IMR-90 (cell line): ENCODE measurements at regions not wholly inside any gene's neighbourhood (a gene's known extent, or its start where the extent isn't known, plus 50 kb on each side); places are given as distances from the start of the nearest gene placed in this dataset.

Experiments used
- ATAC-seq: fragments of 200-7000 bp; cut with Tn5 transposase; 2 replicates; pipeline ENCODE4 v1.9.1; 2020; ENCODE audit warnings: low read depth, mild to moderate bottlenecking, moderate library complexity
- BruUV-seq: library from RNA; stranded (reverse); fragments of 400-500 nt; replicated peaks from 2 replicates; lab custom pipeline; 2021; lab: Mats Ljungman, UMichigan
- CTCF ChIA-PET: fragments of 300-600 bp; formaldehyde crosslinking; extraction: SDS; loops from one replicate; lab custom pipeline; 2021; ENCODE audit warnings: antibody characterized with exemption; lab: Yijun Ruan, JAX
- POLR2A ChIA-PET: fragments of 300-600 bp; sonication (Branson Sonifier 250); formaldehyde crosslinking; loops from one replicate; lab custom pipeline; 2022; ENCODE audit warnings: antibody characterized with exemption; ENCODE audit not compliant: unreplicated experiment; lab: Charles Lee
- DNase-seq: peaks from one replicate; pipeline ENCODE4 v3.0.0; 2013
- H2AFZ ChIP-seq: replicated peaks from 2 replicates; pipeline ENCODE3; 2013; ENCODE audit warnings: low read length, mild to moderate bottlenecking; ENCODE audit not compliant: poor library complexity
- H2AK5ac ChIP-seq: 2 replicates; pipeline ENCODE4 v1.6.1; 2013; ENCODE audit warnings: low read depth, low read length, inconsistent platforms
- H2AK9ac ChIP-seq: replicated peaks from 2 replicates; pipeline ENCODE3; 2013; ENCODE audit warnings: mild to moderate bottlenecking, low read depth, low read length, moderate library complexity; ENCODE audit not compliant: poor library complexity
- H2BK120ac ChIP-seq: 2 replicates; pipeline ENCODE4 v1.6.1; 2013; ENCODE audit warnings: low read depth, low read length, inconsistent platforms
- H2BK15ac ChIP-seq: 3 replicates; pipeline ENCODE4 v1.6.1; 2013; ENCODE audit warnings: low read depth, low read length, inconsistent platforms
- H2BK20ac ChIP-seq: 2 replicates; pipeline ENCODE4 v1.6.1; 2013; ENCODE audit warnings: low read depth, mild to moderate bottlenecking, inconsistent platforms, low read length, moderate library complexity
- H2BK5ac ChIP-seq: 2 replicates; pipeline ENCODE4 v1.6.1; 2013; ENCODE audit warnings: mild to moderate bottlenecking, low read depth, low read length, inconsistent platforms; ENCODE audit not compliant: poor library complexity, severe bottlenecking
- H3K14ac ChIP-seq: replicated peaks from 2 replicates; pipeline ENCODE4 v1.6.1; 2013; ENCODE audit warnings: low read depth, low read length, inconsistent platforms
- H3K18ac ChIP-seq: 2 replicates; pipeline ENCODE4 v1.6.1; 2013; ENCODE audit warnings: low read depth, low read length, control low read depth
- H3K23ac ChIP-seq: 2 replicates; pipeline ENCODE4 v1.6.1; 2013; ENCODE audit warnings: low read depth, low read length, inconsistent platforms
- H3K27ac ChIP-seq: 2 replicates; pipeline ENCODE4 v1.5.1; 2013; ENCODE audit warnings: mild to moderate bottlenecking, control low read depth, low read length; ENCODE audit not compliant: insufficient read depth
- H3K27me3 ChIP-seq: 2 replicates; pipeline ENCODE4 v1.6.1; 2013; ENCODE audit warnings: low read length; ENCODE audit not compliant: control insufficient read depth, insufficient read depth
- H3K36me3 ChIP-seq: 2 replicates; pipeline ENCODE4 v1.6.1; 2013; ENCODE audit warnings: low read length, mixed read lengths; ENCODE audit not compliant: control insufficient read depth, insufficient read depth
- H3K4ac ChIP-seq: 2 replicates; pipeline ENCODE4 v1.6.1; 2013; ENCODE audit warnings: low read depth, low read length, inconsistent platforms
- H3K4me1 ChIP-seq: 2 replicates; pipeline ENCODE4 v1.6.1; 2013; ENCODE audit warnings: low read length, mixed read lengths; ENCODE audit not compliant: control insufficient read depth, insufficient read depth
- H3K4me2 ChIP-seq: 2 replicates; pipeline ENCODE4 v1.6.1; 2013; ENCODE audit warnings: low read depth, mild to moderate bottlenecking, control low read depth, low read length, moderate library complexity
- H3K4me3 ChIP-seq: 2 replicates; pipeline ENCODE4 v1.5.1; 2013; ENCODE audit warnings: low read depth, mild to moderate bottlenecking, control low read depth, low read length, moderate library complexity; ENCODE audit not compliant: insufficient read depth
- H3K56ac ChIP-seq: 2 replicates; pipeline ENCODE4 v1.6.1; 2013; ENCODE audit warnings: low read length, inconsistent platforms; ENCODE audit not compliant: insufficient read depth; ENCODE audit errors: extremely low read depth
- H3K79me1 ChIP-seq, 2 experiments: 2 replicates each; pipeline ENCODE4 v1.6.1; 2013; ENCODE audit warnings: low read length in 2 of 2, inconsistent platforms in 1 of 2, low read depth in 1 of 2
- H3K9ac ChIP-seq: 2 replicates; pipeline ENCODE4 v1.6.1; 2013; ENCODE audit warnings: low read depth, low read length, control low read depth
- H3K9me1 ChIP-seq: 2 replicates; pipeline ENCODE4 v1.6.1; 2013; ENCODE audit warnings: low read length, inconsistent platforms; ENCODE audit not compliant: insufficient read depth
- H3K9me3 ChIP-seq: 2 replicates; pipeline ENCODE4 v1.6.1; 2013; ENCODE audit warnings: low read length; ENCODE audit not compliant: control insufficient read depth, insufficient read depth
- H4K20me1 ChIP-seq: 2 replicates; pipeline ENCODE4 v1.6.1; 2013; ENCODE audit warnings: low read length, inconsistent platforms; ENCODE audit not compliant: insufficient read depth
- H4K5ac ChIP-seq: 2 replicates; pipeline ENCODE4 v1.6.1; 2013; ENCODE audit warnings: mild to moderate bottlenecking, low read depth, low read length, control low read depth
- H4K8ac ChIP-seq, 2 experiments: 2 replicates each; pipeline ENCODE4 v1.6.1; 2013; ENCODE audit warnings: low read depth in 2 of 2, low read length in 2 of 2, control low read depth in 1 of 2, inconsistent platforms in 1 of 2
- H4K91ac ChIP-seq: 2 replicates; pipeline ENCODE4 v1.6.1; 2013; ENCODE audit warnings: low read depth, low read length, inconsistent platforms; ENCODE audit not compliant: insufficient read depth
- BHLHE40 ChIP-seq: fragments of 150-350 bp; IDR thresholded peaks from 2 replicates; pipeline ENCODE4 v1.6.1; 2016; ENCODE audit warnings: mild to moderate bottlenecking, low read depth, low read length
- CEBPB ChIP-seq: IDR thresholded peaks from 2 replicates; pipeline ENCODE4 v1.6.1; 2012; ENCODE audit warnings: low read depth, low read length, improper control_type of control experiment
- CHD1 ChIP-seq: IDR thresholded peaks from 2 replicates; pipeline ENCODE4 v1.6.1; 2012; ENCODE audit warnings: low read depth, low read length, improper control_type of control experiment
- CTCF ChIP-seq: conservative IDR thresholded peaks from 2 replicates; pipeline ENCODE4 v1.5.1; 2012; ENCODE audit warnings: mild to moderate bottlenecking, low read depth, low read length, improper control_type of control experiment
- ELK1 ChIP-seq: fragments of 150-350 bp; IDR thresholded peaks from 2 replicates; pipeline ENCODE4 v1.6.1; 2016; ENCODE audit warnings: low read depth, mild to moderate bottlenecking, low read length, moderate library complexity, borderline replicate concordance
- FOS ChIP-seq: fragments of 150-350 bp; IDR thresholded peaks from 2 replicates; pipeline ENCODE4 v1.6.1; 2016; ENCODE audit warnings: low read depth, low read length
- MAFK ChIP-seq: IDR thresholded peaks from 2 replicates; pipeline ENCODE4 v1.6.1; 2012; ENCODE audit warnings: low read depth, low read length, improper control_type of control experiment
- MAZ ChIP-seq: IDR thresholded peaks from 2 replicates; pipeline ENCODE4 v1.6.1; 2012; ENCODE audit warnings: low read depth, mild to moderate bottlenecking, low read length, improper control_type of control experiment, moderate library complexity, borderline replicate concordance
- MXI1 ChIP-seq: IDR thresholded peaks from 2 replicates; pipeline ENCODE4 v1.6.1; 2012; ENCODE audit warnings: low read depth, mild to moderate bottlenecking, low read length, moderate library complexity, borderline replicate concordance
- NFE2L2 ChIP-seq: fragments of 150-350 bp; IDR thresholded peaks from 2 replicates; pipeline ENCODE4 v1.6.1; 2016; ENCODE audit warnings: low read depth, mild to moderate bottlenecking, low read length
- POLR2A ChIP-seq: IDR thresholded peaks from 2 replicates; pipeline ENCODE4 v1.6.1; 2012; ENCODE audit warnings: mild to moderate bottlenecking, low read depth, low read length
- RAD21 ChIP-seq: IDR thresholded peaks from 2 replicates; pipeline ENCODE4 v1.6.1; 2012; ENCODE audit warnings: low read length, improper control_type of control experiment
- RCOR1 ChIP-seq: IDR thresholded peaks from 2 replicates; pipeline ENCODE4 v1.6.1; 2012; ENCODE audit warnings: mild to moderate bottlenecking, low read length, improper control_type of control experiment; ENCODE audit not compliant: insufficient replicate concordance
- RFX5 ChIP-seq: IDR thresholded peaks from 2 replicates; pipeline ENCODE4 v1.8.0; 2012; ENCODE audit warnings: low read depth, mild to moderate bottlenecking, low read length, moderate library complexity
- SMC3 ChIP-seq: fragments of 150-350 bp; IDR thresholded peaks from 2 replicates; pipeline ENCODE4 v1.6.1; 2016; ENCODE audit warnings: low read depth, mild to moderate bottlenecking, antibody characterized with exemption, low read length, moderate library complexity
- USF2 ChIP-seq: fragments of 150-350 bp; IDR thresholded peaks from 2 replicates; pipeline ENCODE4 v1.6.1; 2017; ENCODE audit warnings: mild to moderate bottlenecking, antibody characterized with exemption, low read length, low read depth
- WGBS, 2 experiments: methylation state at CpG; one replicate each; pipeline versions ENCODE4 v1.1.5 to v1.1.7; 2013; ENCODE audit warnings: missing lambda C conversion rate in 2 of 2; ENCODE audit not compliant: insufficient read length in 1 of 2; ENCODE audit errors: extremely low coverage in 2 of 2; 5-methylcytosine and 5-hydroxymethylcytosine counted together
- dilution Hi-C: fragments of 300-500 bp; cut with HindIII; formaldehyde crosslinking; loops from one replicate; pipeline ENCODE4 v1.14.3; 2018; ENCODE audit warnings: low sequenced_read_pairs; ENCODE audit not compliant: unreplicated experiment
- in situ Hi-C: fragments of 300-500 bp; cut with MboI; formaldehyde crosslinking; loops from 3 replicates; pipeline ENCODE4 v1.14.3; 2019; ENCODE audit warnings: low sequenced_read_pairs, inconsistent platforms, mixed read lengths
- intact Hi-C: fragments of 100-400 bp; cut with micrococcal nuclease; formaldehyde crosslinking; loops from 2 replicates; pipeline ENCODE4 v1.10.0; 2022

- Histone ChIP-seq H3K56ac (no peak overlapping the region), H3K9ac (no peak overlapping the region), H2AFZ (no peak overlapping the region), H4K8ac (no peak overlapping the region), H3K4me3 (no peak overlapping the region), H4K20me1 (no peaks in the 10 kb centered on the region), H3K9me1 (no peaks in the 10 kb centered on the region), H4K5ac (no peak overlapping the region), H4K91ac (no peak overlapping the region), H3K27me3 (no peaks in the 10 kb centered on the region), H2BK5ac (no peak overlapping the region), H3K18ac (no peak overlapping the region), H2BK20ac (no peak overlapping the region), H3K36me3 (no peaks in the 10 kb centered on the region), H2AK9ac (no peak overlapping the region), H3K9me3 (0 out of 2 replicates have a peak, but pooled peaks cover 2% of the 10 kb centered on the region), H3K23ac (no peak overlapping the region), H2BK15ac (no peak overlapping the region), H3K14ac (no peak overlapping the region), H2BK120ac (no peak overlapping the region), H3K4me2 (no peak overlapping the region), H2AK5ac (no peak overlapping the region), H3K4me1 (no peaks in the 10 kb centered on the region), H3K79me1 (no peaks in the 10 kb centered on the region), H3K4ac (no peak overlapping the region), H3K27ac (no peak overlapping the region)
- CTCF ChIA-PET = no interaction called here
- POLR2A ChIA-PET = no interaction called here
- in situ Hi-C loops (no loop called here), intact Hi-C loops (no loop called here), dilution Hi-C loops (no loop called here)
- TF ChIP-seq MAZ (no peak), SMC3 (no peak), POLR2A (no peak), CEBPB (no peak), RCOR1 (no peak), FOS (no peak), CHD1 (no peak), BHLHE40 (no peak), CTCF (no peak), MXI1 (no peak), RFX5 (no peak), ELK1 (no peak), NFE2L2 (no peak), RAD21 (no peak), MAFK (no peak), USF2 (no peak)
- no peak for DNase-seq
- no CpG with 5 or more reads among the region's 1 CpG for WGBS, 2 experiments
- no peak for ATAC-seq
- BruUV-seq = no TSS peak
These were observed 850.2 kb downstream of the OLFM4 start for GRCh38 chr13:53878861-53879260.
